SU-DHL-6 (cell line): ENCODE measurements at regions not wholly inside any gene's neighbourhood (a gene's known extent, or its start where the extent isn't known, plus 50 kb on each side); places are given as distances from the start of the nearest gene placed in this dataset.

Source experiments
- H2AFZ ChIP-seq: fragments of 200-600 bp; sonication (generic); 2 replicates; pipeline ENCODE4 v1.6.1; 2014; ENCODE audit warnings: low read depth, mild to moderate bottlenecking, moderate library complexity, mixed read lengths, antibody characterized with exemption, low read length; ENCODE audit not compliant: severe bottlenecking
- H3F3A ChIP-seq: fragments of 200-600 bp; shearing (Covaris generic); 2 replicates; pipeline ENCODE4 v1.6.0; 2016; ENCODE audit warnings: antibody characterized with exemption, mild to moderate bottlenecking; ENCODE audit not compliant: insufficient read depth
- H3K27ac ChIP-seq: fragments of 200-600 bp; sonication (generic); 2 replicates; pipeline ENCODE4 v1.5.1; 2016; ENCODE audit warnings: low read depth, mild to moderate bottlenecking, low read length, moderate library complexity, mixed read lengths
- H3K27me3 ChIP-seq: fragments of 200-600 bp; sonication (generic), shearing (Covaris generic); 2 replicates; pipeline ENCODE4 v1.6.0; 2014; ENCODE audit warnings: mild to moderate bottlenecking, low read length
- H3K36me3 ChIP-seq: fragments of 200-600 bp; sonication (generic); 2 replicates; pipeline ENCODE4 v1.6.1; 2014; ENCODE audit warnings: mild to moderate bottlenecking, low read length, mixed read lengths
- H3K4me2 ChIP-seq: fragments of 300-600, 200-600 bp; shearing (Covaris generic), sonication (generic); 2 replicates; pipeline ENCODE4 v1.6.0; 2014; ENCODE audit warnings: low read length, low read depth, mild to moderate bottlenecking; ENCODE audit not compliant: poor library complexity, severe bottlenecking
- H3K4me3 ChIP-seq: fragments of 200-600 bp; sonication (generic); 2 replicates; pipeline ENCODE4 v1.5.1; 2014; ENCODE audit warnings: antibody characterized with exemption, low read length, mild to moderate bottlenecking, mixed read lengths; ENCODE audit not compliant: insufficient read depth, poor library complexity, severe bottlenecking
- H3K79me2 ChIP-seq: fragments of 200-600 bp; sonication (generic); 2 replicates; pipeline ENCODE4 v1.6.1; 2014; ENCODE audit warnings: mild to moderate bottlenecking, low read length, moderate library complexity; ENCODE audit not compliant: insufficient read depth
- H3K9ac ChIP-seq: fragments of 200-600 bp; sonication (generic); 2 replicates; pipeline ENCODE4 v1.7.0; 2014; ENCODE audit warnings: mild to moderate bottlenecking, low read length
- H3K9me2 ChIP-seq: fragments of 200-600 bp; sonication (generic); replicated peaks from 2 replicates; pipeline ENCODE4 v1.6.1; 2014; ENCODE audit warnings: low read length; ENCODE audit not compliant: insufficient read depth
- H3K9me3 ChIP-seq: fragments of 200-600 bp; sonication (generic); 2 replicates; pipeline ENCODE4 v1.6.1; 2014; ENCODE audit warnings: low read length, mixed read lengths; ENCODE audit not compliant: insufficient read depth
- H4K20me1 ChIP-seq: fragments of 200-600 bp; sonication (generic); 2 replicates; pipeline ENCODE4 v1.6.1; 2014; ENCODE audit warnings: low read depth, mild to moderate bottlenecking, antibody characterized with exemption, low read length, moderate library complexity, mixed read lengths
- EZH2phosphoT487 ChIP-seq: fragments of 200-600 bp; sonication (generic), shearing (Covaris generic); conservative IDR thresholded peaks from 2 replicates; pipeline ENCODE4 v1.6.1; 2018; ENCODE audit warnings: mild to moderate bottlenecking, antibody characterized with exemption, low read length, moderate library complexity, mixed read lengths
- TF ChIP-seq, protein P1 (sequence below): fragments of 200-600 bp; sonication (generic); IDR thresholded peaks from one replicate; pipeline ENCODE4 v1.5.1; 2017; ENCODE audit warnings: antibody characterized with exemption, mild to moderate bottlenecking, low read length, moderate library complexity; ENCODE audit not compliant: insufficient read depth, poor library complexity, severe bottlenecking

GRCh38 chr2:234638966-234639365 is 142.1 kb upstream of the ARL4C start:
- H3K36me3 ChIP-seq: no peaks in the 10 kb centered on the region
- no peaks in the 10 kb centered on the region for H3F3A ChIP-seq
- TF ChIP-seq EZH2phosphoT487: no peak
- TF ChIP-seq, protein P1, sequence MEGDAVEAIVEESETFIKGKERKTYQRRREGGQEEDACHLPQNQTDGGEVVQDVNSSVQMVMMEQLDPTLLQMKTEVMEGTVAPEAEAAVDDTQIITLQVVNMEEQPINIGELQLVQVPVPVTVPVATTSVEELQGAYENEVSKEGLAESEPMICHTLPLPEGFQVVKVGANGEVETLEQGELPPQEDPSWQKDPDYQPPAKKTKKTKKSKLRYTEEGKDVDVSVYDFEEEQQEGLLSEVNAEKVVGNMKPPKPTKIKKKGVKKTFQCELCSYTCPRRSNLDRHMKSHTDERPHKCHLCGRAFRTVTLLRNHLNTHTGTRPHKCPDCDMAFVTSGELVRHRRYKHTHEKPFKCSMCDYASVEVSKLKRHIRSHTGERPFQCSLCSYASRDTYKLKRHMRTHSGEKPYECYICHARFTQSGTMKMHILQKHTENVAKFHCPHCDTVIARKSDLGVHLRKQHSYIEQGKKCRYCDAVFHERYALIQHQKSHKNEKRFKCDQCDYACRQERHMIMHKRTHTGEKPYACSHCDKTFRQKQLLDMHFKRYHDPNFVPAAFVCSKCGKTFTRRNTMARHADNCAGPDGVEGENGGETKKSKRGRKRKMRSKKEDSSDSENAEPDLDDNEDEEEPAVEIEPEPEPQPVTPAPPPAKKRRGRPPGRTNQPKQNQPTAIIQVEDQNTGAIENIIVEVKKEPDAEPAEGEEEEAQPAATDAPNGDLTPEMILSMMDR: no peak
- H2AFZ ChIP-seq: no peak overlapping the region
- H3K79me2 ChIP-seq: no peaks in the 10 kb centered on the region
- no peaks in the 10 kb centered on the region for H3K27me3 ChIP-seq
- H3K4me3 ChIP-seq: no peak overlapping the region
- no peaks in the 10 kb centered on the region for H3K9me2 ChIP-seq
- no peaks in the 10 kb centered on the region for H4K20me1 ChIP-seq
- H3K9ac ChIP-seq: no peak overlapping the region
- peaks cover 6% of the 10 kb centered on the region; the same call in 1 of the 2 replicates for H3K9me3 ChIP-seq
- H3K27ac ChIP-seq: no peak overlapping the region
- H3K4me2 ChIP-seq: no peak overlapping the region

DNA sequence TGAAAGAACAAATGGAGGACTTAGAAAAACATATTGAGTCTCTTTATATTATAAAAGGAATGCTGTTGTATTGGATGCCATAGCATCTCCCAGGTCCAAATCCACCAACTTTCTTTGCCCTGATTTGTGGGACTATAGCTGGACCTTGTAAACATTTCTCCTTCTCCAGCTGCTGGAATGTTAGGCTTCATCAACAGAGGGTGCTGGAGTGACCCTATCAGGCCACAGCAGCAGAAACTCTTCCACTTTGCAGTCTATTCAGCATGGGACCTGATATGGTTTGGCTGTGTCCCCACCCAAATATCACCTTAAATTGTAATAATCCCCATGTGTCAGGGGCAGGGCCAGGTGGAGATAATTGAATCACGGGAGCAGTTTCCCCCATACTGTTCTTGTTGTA is 138.4 kb upstream of the ARL4C start:
- no peak overlapping the region for H3K9ac ChIP-seq
- TF ChIP-seq EZH2phosphoT487: no peak
- TF ChIP-seq, protein P1: no peak
- no peaks in the 10 kb centered on the region for H3F3A ChIP-seq
- H3K27me3 ChIP-seq: no peaks in the 10 kb centered on the region
- H3K36me3 ChIP-seq: no peaks in the 10 kb centered on the region
- no peak overlapping the region for H3K27ac ChIP-seq
- no peaks in the 10 kb centered on the region for H3K79me2 ChIP-seq
- H3K9me2 ChIP-seq: no peaks in the 10 kb centered on the region
- no peaks in the 10 kb centered on the region for H3K9me3 ChIP-seq
- H2AFZ ChIP-seq: no peak overlapping the region
- no peak overlapping the region for H3K4me2 ChIP-seq
- no peak overlapping the region for H3K4me3 ChIP-seq
- H4K20me1 ChIP-seq: no peaks in the 10 kb centered on the region

- H3K4me2 ChIP-seq: no peak overlapping the region
- H4K20me1 ChIP-seq: no peaks in the 10 kb centered on the region
- H3K9me3 ChIP-seq: no peaks in the 10 kb centered on the region
- H3K4me3 ChIP-seq: no peak overlapping the region
- no peak overlapping the region for H3K9ac ChIP-seq
- no peaks in the 10 kb centered on the region for H3F3A ChIP-seq
- H3K36me3 ChIP-seq: no peaks in the 10 kb centered on the region
- H2AFZ ChIP-seq: no peak overlapping the region
- H3K79me2 ChIP-seq: no peaks in the 10 kb centered on the region
- H3K9me2 ChIP-seq: no peaks in the 10 kb centered on the region
- H3K27ac ChIP-seq: no peak overlapping the region
- H3K27me3 ChIP-seq: no peaks in the 10 kb centered on the region
- TF ChIP-seq EZH2phosphoT487: no peak
- TF ChIP-seq, protein P1: no peak
Measured at GRCh38 chr2:234633581-234634230, 136.8 kb upstream of the ARL4C start.
